ENCODE measurements at regions not wholly inside any gene's neighbourhood (a gene's known extent, or its start where the extent isn't known, plus 50 kb on each side); places are given as distances from the start of the nearest gene placed in this dataset.
"Not testable (repeated sequence)": the region's sequence is repeated elsewhere in the genome, so short reads cannot be mapped to it uniquely, and the experiment has no call there.

DNA sequence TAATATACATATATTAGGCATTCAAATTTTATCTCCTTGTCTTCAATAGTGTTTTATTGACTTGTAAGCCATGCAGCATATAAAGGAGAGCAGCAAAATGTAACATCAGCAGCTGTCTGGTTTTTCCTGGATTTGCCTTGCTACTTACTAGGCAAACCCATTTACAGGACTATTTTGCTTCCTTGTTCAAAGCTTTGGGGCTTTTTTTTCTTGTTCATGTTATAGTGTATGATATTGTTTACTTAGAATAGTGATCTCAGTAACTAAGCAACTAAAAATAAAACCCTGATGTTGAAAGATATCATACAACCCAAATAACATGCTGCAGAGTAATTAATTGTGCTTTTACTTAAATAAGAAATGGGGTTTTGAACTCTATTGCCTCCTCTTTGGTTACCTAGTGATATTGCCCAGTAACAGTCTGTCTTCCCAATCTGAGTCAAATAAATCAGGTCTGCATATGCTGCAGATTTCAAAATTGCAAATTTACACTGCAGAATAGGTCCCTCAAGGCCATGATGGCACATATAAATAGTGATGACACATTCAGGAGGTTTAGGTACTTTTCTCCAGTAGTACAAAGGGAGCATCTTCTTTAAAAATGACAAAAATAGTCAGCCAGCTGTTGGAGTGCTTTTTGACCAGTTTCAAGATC lies 578.1 kb upstream of the NECTIN3 start:
- DNase-seq = no peak

GRCh38 chr3:110494093-110494490 lies 577.5 kb upstream of the NECTIN3 start:
- no peak for DNase-seq

- no peak for DNase-seq
Observed at GRCh38 chr3:110494728-110495127, 576.9 kb upstream of the NECTIN3 start.

DNA sequence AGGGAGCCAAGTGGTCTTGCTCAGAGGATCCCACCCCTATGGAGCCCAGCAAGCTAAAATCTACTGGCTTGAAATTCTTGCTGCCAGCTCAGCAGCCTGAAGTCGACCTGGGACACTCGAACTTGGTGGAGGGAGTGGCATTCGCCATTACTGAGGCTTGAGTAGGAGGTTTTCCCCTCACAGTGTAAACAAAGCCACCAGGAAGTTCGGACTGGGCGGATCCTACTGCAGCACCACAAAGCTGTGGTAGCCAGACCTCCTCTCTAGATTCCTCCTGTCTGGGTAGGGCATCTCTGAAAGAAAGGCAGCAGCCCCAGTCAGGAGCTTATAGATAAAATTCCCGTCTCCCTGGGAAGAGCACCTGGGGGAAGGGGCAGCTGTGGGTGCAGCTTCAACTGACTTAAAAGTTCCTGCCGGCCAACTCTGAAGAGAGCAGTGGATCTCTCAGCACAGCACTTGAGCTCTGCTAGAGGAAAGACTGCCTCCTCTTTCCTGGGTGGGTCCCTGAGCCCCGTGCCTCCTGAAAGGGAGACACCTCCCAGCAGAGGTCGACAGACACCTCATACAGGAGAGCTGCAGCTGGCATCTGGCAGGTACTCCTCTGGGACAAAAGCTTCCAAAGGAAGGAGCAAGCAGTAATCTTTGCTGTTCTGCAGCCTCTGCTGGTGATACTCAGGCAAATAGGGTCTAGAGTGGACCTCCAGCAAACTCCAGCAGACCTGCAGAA lies 576.3 kb upstream of the NECTIN3 start:
- no peak for DNase-seq

GRCh38 chr3:110504401-110504800 lies 567.2 kb upstream of the NECTIN3 start:
- DNase-seq = no peak

DNA sequence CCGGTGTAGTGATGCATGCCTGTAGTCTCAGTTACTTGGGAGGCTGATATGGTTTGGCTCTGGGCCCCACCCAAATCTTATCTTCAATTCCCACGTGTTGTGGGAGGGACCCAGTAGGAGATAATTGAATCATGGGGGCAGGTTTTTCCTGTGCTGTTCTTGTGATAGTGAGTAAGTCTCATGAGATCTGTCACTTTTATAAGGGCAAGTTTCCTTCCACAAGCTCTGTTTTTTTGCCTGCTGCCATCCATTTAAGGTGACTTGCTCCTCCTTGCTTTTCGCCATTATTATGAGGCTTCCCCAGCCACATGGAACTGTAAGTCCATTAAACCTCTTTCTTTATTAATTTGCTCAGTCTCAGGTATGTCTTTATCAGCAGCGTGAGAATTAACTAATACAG lies 566.7 kb upstream of the NECTIN3 start:
- DNase-seq = no peak

DNA sequence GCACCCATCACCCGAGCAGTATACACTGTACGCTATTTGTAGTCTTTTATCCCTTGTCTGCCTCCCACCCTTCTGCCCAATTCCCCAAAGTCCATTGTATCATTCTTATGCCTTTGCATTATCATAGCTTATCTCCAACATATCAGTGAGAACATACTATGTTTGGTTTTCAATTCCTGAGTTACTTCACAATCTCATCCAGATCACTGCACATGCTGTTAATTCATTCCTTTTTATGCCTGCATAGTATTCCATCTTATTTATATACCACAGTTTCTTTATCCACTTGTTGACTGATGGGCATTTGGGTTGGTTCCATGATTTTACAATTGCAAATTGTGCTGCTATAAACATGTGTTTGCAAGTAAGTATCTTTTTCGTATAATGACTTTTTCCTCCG lies 564.7 kb upstream of the NECTIN3 start:
- no peak for DNase-seq

GRCh38 chr3:110507570-110507969 lies 564.0 kb upstream of the NECTIN3 start:
- not testable (repeated sequence) for DNase-seq

DNA sequence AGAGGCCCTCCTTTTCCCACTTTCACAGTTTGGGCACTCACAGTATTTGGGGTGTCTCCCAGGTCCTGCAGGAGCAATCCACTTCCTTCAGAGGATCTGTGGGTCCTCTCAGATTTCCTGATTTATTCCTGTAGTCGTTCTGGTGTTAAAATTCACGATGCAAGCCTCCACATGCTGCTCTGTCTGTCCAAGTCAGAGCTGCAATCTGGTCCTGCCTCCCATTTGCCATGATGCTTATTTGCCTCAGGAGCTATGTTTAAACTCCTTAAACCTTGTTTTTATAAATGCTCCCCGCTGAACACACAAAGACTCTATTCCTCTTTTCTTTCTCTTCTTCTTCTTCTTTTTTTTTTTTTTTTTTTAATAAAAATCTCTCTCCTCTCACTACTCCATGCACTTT lies 558.7 kb upstream of the NECTIN3 start:
- DNase-seq = no peak

DNA sequence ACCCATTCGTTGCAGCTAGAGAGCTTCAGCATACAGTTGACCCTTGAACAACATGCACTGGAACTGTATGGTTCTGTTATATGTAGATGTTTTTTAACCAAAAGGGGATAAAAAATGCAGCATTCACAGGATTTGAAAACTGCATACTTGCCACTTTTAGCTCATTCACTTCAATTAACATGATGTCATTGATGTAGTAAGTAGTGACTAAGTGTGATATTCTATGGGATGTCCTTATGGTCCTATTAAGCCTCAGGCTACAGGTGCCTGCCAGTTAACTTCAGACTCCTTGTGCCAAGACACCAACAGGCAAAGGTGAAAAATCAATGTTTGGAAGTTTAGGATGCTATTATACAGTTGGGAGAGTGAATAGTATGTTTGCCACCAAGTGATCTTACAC lies 553.6 kb upstream of the NECTIN3 start:
- no peak for DNase-seq

- no peak for DNase-seq
Observed at GRCh38 chr3:110519071-110519470, 552.5 kb upstream of the NECTIN3 start.

DNA sequence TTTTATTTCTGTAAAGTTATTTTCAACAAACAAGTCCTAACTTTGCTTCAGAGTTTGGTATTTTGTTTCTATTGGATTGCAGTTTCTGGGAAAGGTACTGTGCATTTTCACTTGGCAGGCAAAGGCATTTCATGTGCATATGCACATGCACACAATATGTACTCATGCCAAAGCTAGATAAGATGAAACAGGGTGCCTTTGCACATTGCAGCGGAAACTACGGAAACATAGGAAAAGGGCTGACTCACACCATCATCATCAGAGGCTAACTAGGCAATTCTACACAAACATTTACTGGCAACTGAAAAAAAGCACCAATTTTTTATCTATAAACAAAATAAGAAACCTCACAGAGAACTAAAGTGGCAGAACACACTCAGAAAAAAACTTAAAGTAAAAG lies 550.6 kb upstream of the NECTIN3 start:
- no peak for DNase-seq

DNA sequence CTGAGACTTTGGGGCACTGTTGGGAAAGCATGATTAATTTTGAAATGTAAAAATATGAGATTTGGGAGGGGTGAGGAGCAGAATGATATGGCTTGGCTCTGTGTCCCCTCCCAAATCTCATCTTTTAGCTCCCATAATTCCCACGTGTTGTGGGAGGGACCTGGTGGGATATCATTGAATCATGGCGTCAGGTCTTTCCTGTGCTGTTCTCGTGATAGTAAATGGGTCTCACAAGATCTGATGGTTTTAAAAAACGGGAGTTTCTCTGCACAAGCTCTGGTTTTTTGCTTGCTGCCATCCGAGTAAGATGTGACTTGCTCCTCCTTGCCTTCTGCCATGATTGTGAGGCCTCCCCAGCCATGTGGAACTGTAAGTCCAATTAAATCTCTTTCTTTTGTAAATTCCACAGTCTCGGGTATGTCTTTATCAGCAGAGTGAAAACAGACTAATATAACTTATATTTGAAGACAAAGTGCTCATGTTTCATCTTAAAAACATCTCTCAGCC lies 546.0 kb upstream of the NECTIN3 start:
- DNase-seq = not testable (repeated sequence)

GRCh38 chr3:110526777-110527727 lies 544.6 kb upstream of the NECTIN3 start:
- DNase-seq = no peak

- DNase-seq = no peak
Observed at GRCh38 chr3:110528305-110529121, 543.1 kb upstream of the NECTIN3 start.

DNA sequence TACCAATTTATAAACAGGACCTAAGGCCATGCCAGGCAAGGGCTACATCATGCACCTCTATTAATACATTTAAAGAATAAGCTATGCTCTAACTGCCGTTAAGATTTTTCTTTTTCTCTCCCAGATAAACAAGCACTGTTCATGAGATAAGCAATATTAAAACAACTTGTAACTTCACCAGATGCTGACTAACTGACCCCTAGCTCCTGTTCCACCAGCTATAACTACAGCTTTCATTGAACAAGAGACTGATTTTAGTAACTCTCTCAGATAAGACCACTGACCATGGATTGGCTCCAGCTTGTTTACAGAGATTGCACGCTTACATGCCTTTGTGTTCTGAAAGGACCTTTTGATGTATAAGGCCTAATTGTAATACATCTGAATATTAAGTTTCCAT lies 540.7 kb upstream of the NECTIN3 start:
- DNase-seq = no peak

DNA sequence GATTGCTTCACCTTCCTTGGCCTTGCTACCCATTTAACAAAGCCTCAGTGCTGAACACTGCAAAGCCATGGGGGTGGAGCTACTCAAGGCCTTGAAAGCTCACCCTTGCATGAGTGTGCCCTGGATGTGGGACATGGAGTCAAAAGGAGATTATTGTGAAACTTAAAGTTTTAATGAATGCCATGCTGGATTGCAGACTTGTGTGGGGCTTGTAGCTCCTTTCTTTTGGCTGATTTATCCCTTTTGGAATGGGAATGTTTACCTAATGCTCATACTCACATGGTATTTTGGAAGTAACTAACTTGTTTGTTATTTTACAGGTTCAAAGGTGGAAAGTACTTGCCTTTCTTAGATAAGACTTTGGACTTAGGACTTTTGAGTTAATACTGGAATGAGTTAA lies 538.5 kb upstream of the NECTIN3 start:
- DNase-seq = no peak

DNA sequence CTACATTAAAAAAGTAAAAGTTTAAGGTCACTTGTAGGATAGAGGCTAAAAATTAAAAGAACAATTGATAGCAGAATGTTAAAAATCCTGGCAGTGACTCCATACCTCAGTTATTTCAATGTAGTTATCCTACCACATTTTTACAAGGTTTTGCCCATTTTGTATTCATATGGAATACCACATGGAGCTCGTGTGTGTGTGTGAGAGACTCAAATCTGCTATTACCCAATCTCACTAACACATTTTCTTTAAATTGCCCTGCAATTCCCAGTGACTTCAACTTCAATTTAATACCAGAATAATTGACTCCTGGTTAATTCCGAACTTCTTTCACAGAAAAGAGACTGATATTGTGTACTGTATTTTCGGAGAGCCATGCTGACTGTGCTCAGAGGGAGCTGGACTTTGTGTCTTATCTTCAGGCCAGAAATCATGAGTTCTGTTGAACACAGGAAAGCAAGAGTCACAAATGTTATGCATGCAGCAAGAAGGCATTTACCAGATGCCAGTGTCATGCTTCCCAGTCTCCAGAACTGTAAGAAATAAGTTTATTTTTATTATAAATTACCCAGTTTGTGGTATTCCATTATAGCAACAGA lies 529.0 kb upstream of the NECTIN3 start:
- DNase-seq = no peak

GRCh38 chr3:110544730-110545129 lies 526.9 kb upstream of the NECTIN3 start:
- DNase-seq = no peak

DNA sequence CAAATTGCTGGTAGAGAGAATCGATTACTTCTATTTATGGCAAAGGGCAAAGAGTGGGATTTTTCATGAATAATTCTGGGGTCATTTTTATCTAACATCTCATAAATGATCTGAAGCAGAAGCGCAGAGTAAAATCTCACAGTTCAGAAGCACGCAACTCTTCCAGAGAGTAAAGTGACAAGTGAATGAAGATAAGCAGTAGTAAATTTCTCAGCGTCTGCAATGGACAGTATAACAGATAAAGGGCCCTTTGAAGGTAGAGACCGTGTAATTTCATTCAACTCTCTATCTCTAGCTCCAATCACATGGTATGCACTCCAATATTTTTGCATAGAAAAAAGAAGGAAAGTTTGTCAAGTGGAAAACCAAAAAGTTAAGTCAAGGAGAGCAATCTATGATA lies 521.1 kb upstream of the NECTIN3 start:
- DNase-seq = no peak

- no peak for DNase-seq
Observed at GRCh38 chr3:110562621-110563020, 509.0 kb upstream of the NECTIN3 start.

DNA sequence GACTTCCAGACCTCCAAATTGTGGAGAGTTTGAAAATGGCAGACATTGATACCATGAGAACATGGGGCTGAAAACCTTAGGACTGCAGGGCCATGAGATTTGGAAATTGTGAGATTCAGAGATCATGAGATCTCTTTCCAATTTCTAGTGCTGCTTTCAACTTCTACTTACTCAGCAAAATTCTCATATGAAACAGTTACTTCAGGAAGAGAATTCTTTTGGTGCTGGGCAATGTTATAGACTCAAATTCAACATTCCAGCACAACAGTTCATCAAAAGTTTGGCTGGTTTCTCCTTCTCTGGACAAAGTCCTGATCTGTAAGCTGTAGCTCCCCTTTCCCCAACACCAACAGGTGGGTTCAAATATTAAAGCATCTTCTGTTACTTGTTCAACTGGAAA lies 506.9 kb upstream of the NECTIN3 start:
- DNase-seq = no peak

Measured in T-helper 2 cell (primary cell).